HG02852 (cell line): ENCODE measurements at regions not wholly inside any gene's neighbourhood (a gene's known extent, or its start where the extent isn't known, plus 50 kb on each side); places are given as distances from the start of the nearest gene placed in this dataset.
"Not testable (repeated sequence)": the region's sequence is repeated elsewhere in the genome, so short reads cannot be mapped to it uniquely, and the experiment has no call there.

Experiments
- ATAC-seq: cut with Tn5 transposase; IDR thresholded peaks from one replicate; pipeline ENCODE4 v1.9.1; 2021; ENCODE audit warnings: mild to moderate bottlenecking, moderate library complexity; ENCODE audit not compliant: unreplicated experiment

DNA sequence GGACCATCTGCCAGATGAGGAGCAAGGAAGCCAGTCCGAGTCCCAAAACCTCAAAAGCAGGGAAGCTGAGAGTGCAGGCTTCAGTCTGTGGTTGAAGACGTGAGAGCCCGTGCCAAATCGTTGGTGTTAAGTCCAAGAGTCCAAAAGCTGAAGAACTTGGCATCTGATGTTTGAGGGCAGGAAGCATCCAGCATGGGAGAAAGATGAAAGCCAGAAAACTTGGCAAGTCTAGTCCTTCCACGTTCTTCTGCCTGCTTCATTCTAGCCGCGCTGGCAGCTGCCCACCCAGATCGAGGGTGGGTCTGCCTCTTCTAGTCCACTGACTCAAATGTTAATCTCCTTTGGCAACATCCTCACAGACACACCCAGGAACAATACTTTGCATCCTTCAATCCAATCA lies 293.8 kb downstream of the RDH14 start:
- not testable (repeated sequence) for ATAC-seq

DNA sequence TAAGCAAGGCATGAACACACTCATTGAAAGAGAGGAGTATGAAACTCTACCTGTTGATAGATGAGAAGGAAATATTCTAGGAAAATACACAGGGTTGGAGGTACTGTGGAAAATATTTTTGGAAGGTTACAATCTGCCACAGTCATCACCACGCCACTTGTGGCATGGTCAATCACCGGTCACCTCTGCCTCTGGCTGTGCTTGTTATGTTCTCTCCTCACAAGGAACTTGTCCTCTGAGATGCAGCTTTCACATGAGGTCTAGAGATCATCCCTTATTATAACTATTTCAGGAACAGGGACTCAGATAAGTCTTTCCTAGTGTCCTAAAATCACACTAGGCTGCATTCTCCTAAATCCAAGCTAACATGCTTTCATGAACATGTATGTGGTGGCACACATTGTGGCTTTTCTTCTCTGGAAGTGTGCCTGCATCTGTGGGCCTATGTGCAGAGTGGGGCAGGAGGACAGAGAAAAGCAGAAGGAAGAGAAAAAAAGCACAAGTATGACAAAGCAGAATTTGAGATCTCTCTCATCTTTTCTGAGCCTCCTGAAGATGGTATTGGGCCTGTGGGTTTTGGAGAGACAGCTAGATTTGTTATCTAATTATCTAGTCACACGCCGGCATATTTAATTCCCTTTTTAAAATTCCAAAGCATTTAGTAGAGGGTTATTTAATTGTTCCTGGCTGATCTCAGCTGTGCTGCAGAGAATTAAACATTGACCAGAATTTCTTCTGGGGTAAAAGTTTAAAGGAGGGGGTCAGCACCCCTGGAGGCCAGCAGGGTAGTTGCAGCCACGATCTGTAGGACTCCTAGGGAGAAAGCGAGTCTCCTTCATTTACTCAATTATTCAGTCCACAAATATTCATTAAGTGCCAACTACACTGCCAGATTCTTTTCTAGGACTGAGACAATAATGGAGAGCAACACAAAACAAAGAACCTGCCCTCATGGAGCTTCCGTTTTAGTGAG lies 294.6 kb downstream of the RDH14 start:
- no peak for ATAC-seq

DNA sequence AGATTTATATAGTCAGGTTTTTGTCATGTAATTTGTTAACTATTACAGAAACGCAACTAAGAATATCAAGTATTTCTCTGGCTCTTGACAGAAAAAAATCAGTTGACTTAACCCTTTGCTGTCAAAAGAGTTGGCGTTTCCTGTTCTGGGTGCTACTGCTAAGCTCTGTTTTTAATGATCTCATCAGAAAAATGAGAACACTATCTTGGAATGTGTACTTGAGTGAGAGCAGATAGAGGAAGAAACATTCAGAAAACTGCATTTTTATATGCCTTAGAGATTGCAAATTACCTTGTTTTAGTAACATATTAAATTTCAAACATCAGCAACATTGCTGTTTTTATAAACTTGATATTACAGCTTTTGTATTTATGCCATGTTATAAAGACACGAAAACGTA lies 297.9 kb downstream of the RDH14 start:
- ATAC-seq, result no peak

DNA sequence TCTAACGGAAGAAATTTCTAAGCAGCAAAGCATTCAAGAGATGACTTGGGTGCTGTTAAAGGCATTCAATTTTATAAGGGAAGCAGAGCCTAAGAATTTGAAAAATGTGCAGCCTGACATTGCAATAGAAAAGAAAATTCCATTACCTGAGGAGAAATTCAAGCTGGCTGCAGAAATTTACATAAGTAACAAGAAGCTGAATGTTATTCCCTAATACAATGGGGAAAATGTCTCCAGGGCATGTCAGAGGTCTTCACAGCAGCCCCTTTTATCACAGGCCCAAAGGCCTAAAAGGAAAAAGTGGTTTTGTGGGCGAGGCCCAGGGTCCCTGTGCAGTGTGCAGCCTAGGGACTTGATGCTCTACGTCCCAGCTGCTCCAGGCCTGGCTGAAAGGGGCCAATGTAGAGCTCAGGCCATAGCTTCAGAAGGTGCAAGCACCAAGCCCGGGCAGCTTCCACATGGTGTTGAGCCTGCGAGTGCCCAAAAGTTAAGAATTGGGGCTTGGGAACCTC lies 306.7 kb downstream of the RDH14 start:
- ATAC-seq, result no peak

DNA sequence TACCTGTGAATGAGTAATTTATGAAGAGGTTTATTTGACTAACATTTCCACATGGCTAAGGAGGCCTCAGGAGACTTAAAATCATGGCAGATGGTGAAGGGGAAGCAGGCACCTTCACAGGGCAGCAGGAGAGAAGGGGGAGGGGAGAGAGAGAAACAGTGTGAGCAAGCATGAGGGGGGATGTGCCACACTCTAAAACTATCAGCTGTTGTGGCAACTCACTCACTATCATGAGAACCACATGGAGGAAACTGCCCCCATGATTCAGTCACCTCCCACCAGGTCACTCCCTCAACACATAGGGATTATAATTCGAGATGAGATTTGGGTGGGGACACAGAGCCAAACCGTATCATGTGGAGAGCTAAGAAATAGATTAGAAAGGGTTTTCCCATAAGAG lies 309.0 kb downstream of the RDH14 start:
- no peak for ATAC-seq

DNA sequence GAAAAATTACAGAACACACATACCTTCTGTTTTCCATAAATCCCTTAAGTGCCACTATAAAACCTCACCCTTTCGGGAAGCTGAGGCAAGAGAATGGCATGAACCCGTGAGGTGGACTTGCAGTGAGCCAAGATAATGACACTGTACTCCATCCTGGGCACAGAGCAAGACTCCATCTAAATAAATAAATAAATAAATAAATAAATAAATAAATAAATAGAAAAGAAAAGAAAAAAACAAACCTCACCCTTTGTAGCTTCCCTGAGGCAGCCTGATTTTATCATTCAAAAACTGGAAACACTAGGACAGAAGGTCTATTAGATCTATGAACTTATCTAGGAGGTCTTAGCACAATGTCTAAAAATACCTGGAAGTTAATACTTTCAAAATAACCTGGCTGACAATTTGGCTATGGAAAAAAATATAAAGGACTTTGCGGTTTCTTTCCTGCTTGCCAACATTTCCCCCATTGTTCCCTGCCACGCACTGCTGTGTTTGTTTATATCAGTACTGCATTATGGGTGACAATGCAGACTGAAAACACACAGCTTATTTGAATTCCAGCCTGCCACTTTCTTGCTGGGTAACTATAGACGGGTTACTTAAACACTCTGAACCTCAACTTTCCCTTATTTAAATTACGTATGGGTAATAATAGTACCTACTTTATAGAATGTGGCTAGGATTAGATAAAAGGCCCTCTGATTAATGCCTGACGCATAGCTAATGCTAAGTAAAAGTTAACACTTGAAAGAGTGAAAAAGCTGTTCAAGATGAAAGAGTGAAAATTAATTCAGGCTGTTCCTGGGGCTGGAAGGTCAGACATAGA lies 313.0 kb downstream of the RDH14 start:
- ATAC-seq, result no peak

DNA sequence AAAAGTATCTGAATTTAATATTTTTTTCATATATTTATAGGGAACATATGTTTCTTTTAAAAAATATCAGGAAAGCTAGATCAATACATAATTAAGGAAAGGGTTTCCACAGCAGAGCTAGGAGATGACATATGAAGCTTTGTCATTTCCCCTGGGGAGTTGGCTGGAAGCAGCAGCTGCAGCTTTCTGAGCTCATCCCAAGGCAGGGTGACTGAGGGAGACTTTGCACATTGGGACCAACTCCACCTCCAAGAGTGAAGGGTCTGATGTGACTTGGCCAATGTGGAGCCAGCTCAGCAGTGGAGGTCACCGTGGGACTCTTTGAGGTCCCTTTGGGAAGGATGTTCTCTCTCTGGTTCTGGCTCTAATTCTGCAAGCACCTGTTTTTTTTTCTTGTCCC lies 315.1 kb downstream of the RDH14 start:
- no peak for ATAC-seq

DNA sequence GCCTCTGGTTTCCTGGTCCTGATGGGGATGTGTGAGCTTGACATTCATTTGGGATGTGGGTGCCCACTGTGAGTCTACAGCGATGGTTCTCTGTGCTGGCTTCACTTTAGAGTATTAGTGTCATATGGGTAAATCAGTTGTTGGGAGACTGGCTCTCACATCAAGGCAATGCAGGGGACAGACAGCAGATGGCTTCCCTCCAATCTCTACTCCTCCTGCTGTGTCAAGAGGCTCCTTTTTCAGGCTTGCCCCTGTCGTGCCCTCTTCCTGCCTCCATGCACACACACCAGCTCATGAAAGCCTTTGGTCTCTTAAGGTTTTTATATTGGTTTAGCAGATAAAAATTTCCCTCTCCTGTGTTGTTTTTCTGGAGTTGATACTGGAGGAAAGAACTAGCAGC lies 315.6 kb downstream of the RDH14 start:
- no peak for ATAC-seq

DNA sequence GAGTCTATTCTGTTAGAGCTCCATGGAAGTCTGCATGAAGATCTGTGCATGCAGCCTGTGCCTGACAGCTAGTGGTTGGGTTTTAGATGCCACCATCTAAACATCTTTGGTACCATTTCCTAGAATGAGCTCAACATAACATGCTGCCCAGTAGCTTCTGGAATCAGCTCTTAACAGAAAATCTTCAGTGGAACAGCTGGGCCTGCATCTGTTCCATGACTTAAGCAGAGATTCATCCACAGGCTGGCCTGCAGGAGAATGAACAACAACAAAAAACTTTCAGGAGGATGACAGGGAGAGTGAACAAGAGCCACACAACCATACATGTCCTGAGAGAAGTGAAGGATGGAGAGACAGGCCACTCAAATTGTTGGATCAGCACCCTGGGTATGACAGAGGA lies 316.6 kb downstream of the RDH14 start:
- ATAC-seq, result no peak

DNA sequence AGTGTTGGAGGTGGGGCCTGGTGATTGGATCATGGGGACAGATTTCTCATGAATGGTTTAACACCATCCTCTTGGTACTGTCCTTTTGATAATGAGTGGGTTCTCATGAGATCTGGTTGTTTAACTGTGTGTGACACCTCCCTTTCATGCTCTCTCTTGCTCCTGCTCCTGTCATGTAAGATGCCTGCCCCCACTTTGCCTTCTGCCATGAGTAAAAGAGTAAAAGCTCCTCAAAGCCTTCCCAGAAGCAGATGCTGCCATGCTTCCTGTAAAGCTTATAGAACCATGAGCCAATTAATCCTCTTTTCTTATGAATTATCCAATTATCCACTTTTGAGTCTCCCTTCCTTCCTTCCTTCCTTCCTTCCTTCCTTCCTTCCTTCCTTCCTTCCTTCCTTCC lies 317.7 kb downstream of the RDH14 start:
- ATAC-seq, result no peak

DNA sequence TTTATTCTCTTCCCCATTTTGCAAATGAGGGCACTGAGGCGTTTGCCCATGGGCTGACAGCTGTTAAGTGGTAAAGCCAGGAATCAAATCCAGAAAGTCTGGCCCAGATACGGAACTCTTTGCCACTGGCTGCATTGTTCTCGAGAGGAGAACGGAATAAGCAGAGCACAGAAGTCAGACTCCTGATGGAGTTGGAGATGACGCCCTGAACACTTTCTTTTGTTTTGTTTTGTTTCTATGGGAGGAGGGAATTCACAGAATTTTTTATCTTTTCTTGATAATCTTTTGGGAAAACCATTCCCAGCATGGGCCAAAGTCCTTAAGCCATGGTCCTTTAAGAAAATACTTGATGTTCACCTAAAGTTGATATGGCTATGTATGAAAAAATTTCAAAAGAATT lies 322.2 kb downstream of the RDH14 start:
- no peak for ATAC-seq

DNA sequence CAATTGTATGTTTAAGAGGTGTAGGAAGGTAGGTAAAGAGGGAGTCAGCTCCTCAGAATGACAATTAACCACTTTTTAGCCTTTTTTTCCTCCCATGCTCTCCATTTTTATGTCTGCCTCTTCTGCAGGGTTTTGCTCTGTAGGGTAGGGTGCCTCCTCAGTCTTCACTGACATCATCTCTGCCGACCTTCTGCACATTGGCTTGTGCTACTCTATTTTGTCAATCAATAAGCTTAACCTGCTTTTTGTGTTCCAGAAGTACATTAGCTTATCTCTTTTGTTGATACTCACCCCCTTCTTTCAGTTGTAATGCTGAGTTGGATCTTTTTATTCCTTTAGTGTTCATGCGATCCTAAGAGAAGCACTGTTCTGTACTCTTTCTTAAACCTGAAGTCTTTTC lies 323.2 kb downstream of the RDH14 start:
- ATAC-seq, result no peak

DNA sequence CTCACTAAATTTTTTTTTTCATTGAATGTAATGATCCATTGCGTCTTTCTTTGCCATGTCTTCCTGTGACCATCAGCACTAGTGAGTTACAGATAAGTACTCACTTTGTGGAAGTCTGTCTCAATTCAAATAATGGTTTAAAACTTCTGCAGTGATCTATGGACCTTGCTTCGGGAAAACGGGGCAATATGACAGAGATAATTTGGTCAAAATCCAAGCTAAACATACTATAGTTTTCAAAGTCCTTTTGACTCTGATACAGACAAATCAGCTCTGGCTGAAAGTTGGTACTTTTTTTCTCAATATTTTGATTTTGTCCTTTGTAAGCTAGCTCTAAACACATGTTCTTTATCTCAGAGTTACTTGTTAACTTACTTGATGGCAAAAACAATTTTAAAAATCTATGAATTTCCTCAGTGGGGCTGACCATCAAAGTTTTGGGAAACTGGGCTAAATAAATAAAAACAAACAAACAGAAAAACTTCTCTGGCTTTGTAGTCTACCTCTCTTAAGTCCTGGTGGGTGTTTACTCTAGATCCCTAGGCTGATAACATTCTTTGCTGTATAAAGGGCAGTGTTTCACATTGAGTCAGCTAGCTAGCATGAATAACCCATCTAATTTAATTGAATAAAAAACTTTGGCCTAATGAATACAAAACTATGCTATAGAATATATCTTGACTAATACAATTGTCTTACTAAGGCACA lies 327.6 kb downstream of the RDH14 start:
- no peak for ATAC-seq

DNA sequence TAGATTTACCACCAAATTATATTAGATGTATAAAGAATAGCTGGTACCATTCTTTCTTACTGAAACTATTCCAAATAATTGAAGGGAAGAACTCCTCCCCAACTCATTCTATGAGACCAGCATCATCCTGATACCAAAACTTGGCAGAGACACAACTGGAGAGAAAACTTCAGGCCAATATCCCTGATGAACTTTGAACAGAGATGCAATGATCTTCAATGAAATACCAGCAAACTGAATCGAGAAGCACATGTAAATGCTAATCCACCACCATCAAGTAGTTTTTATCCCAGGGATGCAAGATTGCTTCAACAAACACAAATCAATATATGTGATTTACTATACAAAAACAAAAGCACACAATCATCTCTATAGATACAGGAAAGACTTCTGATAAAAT lies 329.8 kb downstream of the RDH14 start:
- ATAC-seq, result no peak

DNA sequence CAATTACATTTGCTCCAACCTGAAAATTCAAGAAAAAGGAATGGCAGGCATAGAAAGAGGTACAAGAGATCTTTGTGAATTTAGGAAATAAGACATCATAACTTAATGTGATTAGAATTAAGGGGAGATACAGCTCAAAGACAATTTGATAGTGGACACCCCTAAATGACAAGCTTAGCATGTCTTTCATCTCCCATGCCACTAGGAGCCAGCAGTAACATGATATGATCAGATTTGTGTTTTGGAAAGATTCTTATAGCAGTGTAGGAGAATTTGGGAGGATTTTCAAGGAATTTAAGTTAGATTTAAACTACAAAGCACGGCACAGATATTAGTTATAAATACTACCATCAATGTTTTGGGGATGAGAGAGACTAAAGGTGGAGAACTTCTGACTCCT lies 340.8 kb downstream of the RDH14 start:
- ATAC-seq, result no peak

DNA sequence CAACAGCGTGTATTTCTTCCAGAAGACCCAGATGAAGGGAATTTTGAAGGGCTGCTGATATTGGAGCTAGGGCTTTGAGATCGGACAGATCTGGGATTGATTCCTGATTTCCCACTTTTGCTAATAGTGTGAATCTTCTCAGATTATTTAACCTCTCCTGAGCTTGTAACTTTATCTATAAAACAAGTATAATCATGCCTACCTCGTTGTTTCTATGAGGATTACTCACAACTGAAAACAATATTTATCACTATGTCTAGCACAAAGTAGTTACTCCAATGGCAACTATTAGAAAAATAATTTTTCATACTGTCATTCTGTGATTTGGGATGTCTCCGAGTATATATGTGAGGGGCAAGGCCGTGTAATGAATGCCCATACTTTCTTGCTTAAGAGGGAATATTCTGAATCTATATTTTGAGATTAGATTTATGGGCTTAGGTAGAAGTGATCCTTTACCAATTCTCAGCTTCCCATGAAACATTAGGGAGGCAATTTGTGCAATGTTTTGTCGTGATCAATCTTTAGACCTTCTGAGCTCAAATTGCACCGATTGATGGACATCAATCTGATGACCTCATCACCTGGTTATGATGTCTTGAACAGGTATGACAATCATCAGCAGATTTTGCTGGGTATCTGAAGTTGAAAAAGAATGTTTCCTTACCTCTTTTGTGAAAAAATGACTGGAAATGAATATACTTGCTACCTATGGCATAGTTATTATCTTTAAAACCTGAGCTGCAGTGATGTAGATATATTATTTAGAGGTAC lies 339.9 kb downstream of the KCNS3 start:
- ATAC-seq, result no peak

DNA sequence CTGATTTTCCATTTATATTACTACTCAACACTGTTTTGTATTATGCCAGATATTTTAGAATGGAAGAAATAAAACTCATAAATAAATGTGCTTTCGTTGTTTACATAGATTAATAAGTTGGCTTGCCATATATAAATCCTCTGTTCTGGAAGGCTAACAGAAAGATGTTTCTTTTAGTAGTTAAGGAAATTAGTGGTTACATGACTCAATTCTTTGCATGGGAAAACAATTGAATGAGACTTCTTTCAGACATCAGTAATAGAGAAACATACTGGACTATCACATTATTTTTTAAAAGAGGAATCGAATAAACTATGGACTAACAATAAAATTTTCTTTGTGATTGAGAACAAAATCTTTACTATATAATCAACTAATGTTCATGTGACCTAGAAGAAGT lies 336.5 kb downstream of the KCNS3 start:
- no peak for ATAC-seq

DNA sequence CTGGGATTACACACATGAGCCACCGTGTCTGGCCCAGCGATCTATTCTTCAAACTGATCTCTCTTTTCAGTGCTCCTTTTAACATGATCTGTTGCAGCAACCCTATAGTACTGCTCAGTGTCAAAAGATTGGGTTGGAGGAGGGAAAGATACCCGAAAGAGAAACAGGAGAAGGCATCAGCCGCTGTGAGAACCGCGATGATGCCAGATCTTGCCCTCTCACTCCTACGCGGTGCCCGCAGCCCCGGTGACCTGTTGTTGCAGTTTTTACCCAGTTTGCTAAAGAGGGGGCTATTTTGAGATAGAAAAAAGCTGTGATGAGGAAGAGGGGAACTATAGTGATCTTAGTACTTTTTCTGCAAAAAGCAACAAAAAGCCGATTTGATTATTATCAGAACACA lies 335.5 kb downstream of the KCNS3 start:
- no peak for ATAC-seq

DNA sequence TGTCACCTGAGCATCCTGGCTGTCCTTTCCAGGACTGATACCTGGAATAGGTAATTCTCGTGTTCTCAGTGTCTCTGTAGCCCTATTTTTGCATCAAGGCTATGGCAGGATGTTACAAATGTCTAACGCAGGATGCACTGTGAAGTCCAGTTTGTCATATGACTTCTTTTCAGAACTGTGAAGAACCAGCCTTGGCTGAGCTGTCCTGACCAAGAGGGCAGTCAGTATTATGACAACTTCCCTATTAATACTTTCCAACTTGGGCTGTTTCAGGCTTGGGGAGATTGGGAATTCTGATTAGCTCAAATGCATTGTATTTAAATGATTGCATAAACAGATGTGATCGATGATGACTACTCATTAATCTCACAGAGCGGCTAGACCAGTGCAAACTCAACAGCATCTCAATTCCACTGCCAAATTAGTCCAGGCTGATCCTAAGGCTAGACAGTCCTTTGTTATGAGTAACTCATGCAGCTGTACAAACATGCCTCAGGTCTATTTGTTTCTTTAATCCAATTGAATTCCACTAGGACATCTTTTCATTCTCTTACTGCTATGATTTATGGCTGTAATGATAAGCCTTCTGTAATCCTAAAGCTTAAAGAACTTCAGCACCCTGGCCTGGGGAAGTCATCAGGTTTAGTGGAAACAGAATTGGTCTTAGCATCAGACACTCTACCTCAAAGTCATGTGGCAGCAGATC lies 331.6 kb downstream of the KCNS3 start:
- ATAC-seq, result no peak

DNA sequence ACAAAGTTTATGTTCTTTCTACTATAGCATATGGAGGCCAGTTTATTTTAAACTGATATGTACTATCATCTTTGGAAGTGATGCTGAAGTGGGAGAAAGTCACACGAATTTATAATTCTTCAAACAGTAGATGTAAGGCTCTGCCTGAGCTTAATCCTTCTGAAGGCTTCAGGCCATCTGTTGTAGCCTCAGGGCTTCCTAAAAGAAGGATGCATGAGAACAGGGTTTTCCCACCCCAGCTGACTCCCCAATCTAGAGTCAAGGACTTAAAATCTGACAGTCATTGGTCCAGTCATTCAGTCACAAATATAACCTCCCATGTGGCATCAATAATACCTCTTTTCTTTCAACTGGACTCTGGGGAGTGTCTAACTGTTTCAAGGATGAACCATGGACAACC lies 330.5 kb downstream of the KCNS3 start:
- ATAC-seq, result no peak
